ENCODE measurements at regions not wholly inside any gene's neighbourhood (a gene's known extent, or its start where the extent isn't known, plus 50 kb on each side); places are given as distances from the start of the nearest gene placed in this dataset.

DNA sequence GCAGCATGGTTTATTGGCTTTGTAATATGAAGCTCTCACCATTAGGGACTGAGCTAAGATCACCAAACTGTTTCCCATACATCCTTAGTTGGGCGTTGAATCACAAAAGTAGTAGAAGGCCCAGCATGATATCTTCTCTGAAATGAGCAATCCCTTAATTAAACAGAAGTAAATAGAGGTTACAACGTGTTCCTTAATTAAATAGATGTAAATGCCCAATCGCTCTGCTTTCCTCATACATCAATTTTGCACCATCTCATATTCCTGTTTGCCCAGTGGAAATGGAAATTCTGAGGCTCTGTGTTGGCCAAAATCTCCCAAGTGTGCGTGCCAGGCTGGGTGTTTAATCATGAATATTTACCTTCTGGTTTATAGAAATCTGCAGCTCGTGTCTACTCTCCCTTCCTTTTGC lies 107.4 kb upstream of the FOXB1 start (continued):
- no peak for TF ChIP-seq ZNF280C (tag by site-specific recombination; IDR thresholded peaks at IDR 0.05)
- no peak for TF ChIP-seq ZNF624 (tag by site-specific recombination; IDR thresholded peaks at IDR 0.05)
- TF ChIP-seq, protein P1, sequence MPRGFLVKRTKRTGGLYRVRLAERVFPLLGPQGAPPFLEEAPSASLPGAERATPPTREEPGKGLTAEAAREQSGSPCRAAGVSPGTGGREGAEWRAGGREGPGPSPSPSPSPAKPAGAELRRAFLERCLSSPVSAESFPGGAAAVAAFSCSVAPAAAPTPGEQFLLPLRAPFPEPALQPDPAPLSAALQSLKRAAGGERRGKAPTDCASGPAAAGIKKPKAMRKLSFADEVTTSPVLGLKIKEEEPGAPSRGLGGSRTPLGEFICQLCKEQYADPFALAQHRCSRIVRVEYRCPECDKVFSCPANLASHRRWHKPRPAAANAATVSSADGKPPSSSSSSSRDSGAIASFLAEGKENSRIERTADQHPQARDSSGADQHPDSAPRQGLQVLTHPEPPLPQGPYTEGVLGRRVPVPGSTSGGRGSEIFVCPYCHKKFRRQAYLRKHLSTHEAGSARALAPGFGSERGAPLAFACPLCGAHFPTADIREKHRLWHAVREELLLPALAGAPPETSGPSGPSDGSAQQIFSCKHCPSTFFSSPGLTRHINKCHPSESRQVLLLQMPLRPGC (tag by site-specific recombination; IDR thresholded peaks at IDR 0.05), result peak; percentile 61; the same call in 1 of the 2 replicates
- TF ChIP-seq GFI1B (tag by site-specific recombination; IDR thresholded peaks at IDR 0.05), result 0 out of 2 replicates have a peak, but pooled peaks have one; percentile 44
- TF ChIP-seq ZNF707 (tag by site-specific recombination; IDR thresholded peaks at IDR 0.05), result no peak
- no peak for TF ChIP-seq ZNF223 (tag by site-specific recombination; IDR thresholded peaks at IDR 0.05)

GRCh38 chr15:59894835-59895234 lies 109.3 kb upstream of the FOXB1 start:
- peaks cover 7% of the 10 kb centered on the region; the same call in 1 of the 2 replicates for H3K4me1 ChIP-seq (ENCODE audit: control insufficient read depth, insufficient read depth, low read length)
- no peak overlapping the region for H3K27ac ChIP-seq (ENCODE audit: extremely low read depth, low read depth, low read length)
- TF ChIP-seq ZNF280C (tag by site-specific recombination; IDR thresholded peaks at IDR 0.05) (no peak), ZNF398 (tag by site-specific recombination; IDR thresholded peaks at IDR 0.05) (no peak), GLIS1 (tag by site-specific recombination; IDR thresholded peaks at IDR 0.05) (no peak), PRDM1 (tag by site-specific recombination; IDR thresholded peaks at IDR 0.05) (no peak), ZNF660 (tag by site-specific recombination; IDR thresholded peaks at IDR 0.05) (no peak), ZBTB7A (tag by site-specific recombination; IDR thresholded peaks at IDR 0.05; ENCODE audit: low read depth) (no peak), ZNF24 (tag by site-specific recombination; IDR thresholded peaks at IDR 0.05) (no peak), ZNF521 (tag by site-specific recombination; IDR thresholded peaks at IDR 0.05) (no peak), ZNF335 (tag by site-specific recombination; conservative IDR thresholded peaks at IDR 0.05) (no peak)
- POLR2A ChIA-PET, result no interaction called here
- no peaks in the 10 kb centered on the region for H3K9me3 ChIP-seq (ENCODE audit: control insufficient read depth, insufficient read depth, low read depth, low read length)
- H3K36me3 ChIP-seq (ENCODE audit: control insufficient read depth in 2 of 2, insufficient read depth in 1 of 2, low read length in 2 of 2), result no peaks in the 10 kb centered on the region
- no peak overlapping the region for H3K4me3 ChIP-seq (ENCODE audit: low read depth, low read length)
- CTCF ChIA-PET, result no interaction called here

GRCh38 chr15:59892985-59893384 lies 111.1 kb upstream of the FOXB1 start:
- ChIA-PET CTCF (interaction anchor here (1.0 kb wide), 1 partner anchor 11 kb away, joined by 3 read pairs; no protein-coding TSS in a partner anchor), POLR2A (no interaction called here)
- Histone ChIP-seq H3K36me3 (ENCODE audit: control insufficient read depth in 2 of 2, insufficient read depth in 1 of 2, low read length in 2 of 2) (no peaks in the 10 kb centered on the region), H3K9me3 (ENCODE audit: control insufficient read depth, insufficient read depth, low read depth, low read length) (no peaks in the 10 kb centered on the region), H3K4me1 (ENCODE audit: control insufficient read depth, insufficient read depth, low read length) (peaks cover 7% of the 10 kb centered on the region; the same call in 1 of the 2 replicates), H3K27ac (ENCODE audit: extremely low read depth, low read depth, low read length) (no peak overlapping the region), H3K4me3 (ENCODE audit: low read depth, low read length) (no peak overlapping the region)
- TF ChIP-seq SCRT2 (tag by site-specific recombination; IDR thresholded peaks at IDR 0.05) (peak; percentile 67), REST (tag by site-specific recombination; IDR thresholded peaks at IDR 0.05) (peak; percentile 85), SCRT1 (tag by site-specific recombination; IDR thresholded peaks at IDR 0.05; ENCODE audit: borderline replicate concordance) (peak; percentile 67; the same call in 1 of the 2 replicates), ZNF433 (tag by site-specific recombination; IDR thresholded peaks at IDR 0.05; ENCODE audit: low read depth) (no peak)
